ENCODE measurements at regions not wholly inside any gene's neighbourhood (a gene's known extent, or its start where the extent isn't known, plus 50 kb on each side); places are given as distances from the start of the nearest gene placed in this dataset.

- H3K36me3 ChIP-seq (ENCODE audit: insufficient read depth, low read length) = no peaks in the 10 kb centered on the region
- H3K4me2 ChIP-seq (ENCODE audit: low read length) = no peak overlapping the region
- no peak overlapping the region for H3K9ac ChIP-seq (ENCODE audit: low read depth, low read length)
- H3K9me3 ChIP-seq (replicated peaks; ENCODE audit: low read length) = no peaks in the 10 kb centered on the region
- no peak overlapping the region for H3K4me3 ChIP-seq (ENCODE audit: low read length)
- no peaks in the 10 kb centered on the region for H3K4me1 ChIP-seq (ENCODE audit: control insufficient read depth, insufficient read depth, low read length)
- H3K27me3 ChIP-seq (ENCODE audit: control insufficient read depth, insufficient read depth, low read length) = no peaks in the 10 kb centered on the region
Measured at GRCh38 chr14:98156411-98156810, 1115.6 kb downstream of the BCL11B start.

- Histone ChIP-seq H3K4me3 (ENCODE audit: low read length) (no peak overlapping the region), H3K27me3 (ENCODE audit: control insufficient read depth, insufficient read depth, low read length) (no peaks in the 10 kb centered on the region), H3K4me1 (ENCODE audit: control insufficient read depth, insufficient read depth, low read length) (no peaks in the 10 kb centered on the region), H3K9me3 (replicated peaks; ENCODE audit: low read length) (no peaks in the 10 kb centered on the region), H3K4me2 (ENCODE audit: low read length) (no peak overlapping the region), H3K36me3 (ENCODE audit: insufficient read depth, low read length) (no peaks in the 10 kb centered on the region), H3K9ac (ENCODE audit: low read depth, low read length) (no peak overlapping the region)
Measured at GRCh38 chr14:98160901-98161300, 1111.1 kb downstream of the BCL11B start.

- H3K9me3 ChIP-seq (replicated peaks; ENCODE audit: low read length) = no peaks in the 10 kb centered on the region
- no peaks in the 10 kb centered on the region for H3K36me3 ChIP-seq (ENCODE audit: insufficient read depth, low read length)
- H3K4me2 ChIP-seq (ENCODE audit: low read length) = no peak overlapping the region
- no peaks in the 10 kb centered on the region for H3K4me1 ChIP-seq (ENCODE audit: control insufficient read depth, insufficient read depth, low read length)
- no peaks in the 10 kb centered on the region for H3K27me3 ChIP-seq (ENCODE audit: control insufficient read depth, insufficient read depth, low read length)
- no peak overlapping the region for H3K9ac ChIP-seq (ENCODE audit: low read depth, low read length)
- H3K4me3 ChIP-seq (ENCODE audit: low read length) = no peak overlapping the region
Measured at GRCh38 chr14:98161356-98161755, 1110.6 kb downstream of the BCL11B start.

- Histone ChIP-seq H3K4me3 (ENCODE audit: low read length) (no peak overlapping the region), H3K9me3 (replicated peaks; ENCODE audit: low read length) (peaks cover 2% of the 10 kb centered on the region), H3K9ac (ENCODE audit: low read depth, low read length) (no peak overlapping the region), H3K36me3 (ENCODE audit: insufficient read depth, low read length) (no peaks in the 10 kb centered on the region), H3K4me2 (ENCODE audit: low read length) (no peak overlapping the region), H3K27me3 (ENCODE audit: control insufficient read depth, insufficient read depth, low read length) (no peaks in the 10 kb centered on the region), H3K4me1 (ENCODE audit: control insufficient read depth, insufficient read depth, low read length) (no peaks in the 10 kb centered on the region)
Measured at GRCh38 chr14:98162856-98163805, 1108.9 kb downstream of the BCL11B start.

- Histone ChIP-seq H3K9ac (ENCODE audit: low read depth, low read length) (no peak overlapping the region), H3K4me3 (ENCODE audit: low read length) (no peak overlapping the region), H3K4me2 (ENCODE audit: low read length) (no peak overlapping the region), H3K9me3 (replicated peaks; ENCODE audit: low read length) (peaks cover 2% of the 10 kb centered on the region), H3K27me3 (ENCODE audit: control insufficient read depth, insufficient read depth, low read length) (no peaks in the 10 kb centered on the region), H3K4me1 (ENCODE audit: control insufficient read depth, insufficient read depth, low read length) (no peaks in the 10 kb centered on the region), H3K36me3 (ENCODE audit: insufficient read depth, low read length) (no peaks in the 10 kb centered on the region)
Measured at GRCh38 chr14:98163873-98164272, 1108.1 kb downstream of the BCL11B start.

GRCh38 chr14:98165976-98166375 is 1106.0 kb downstream of the BCL11B start:
- no peak overlapping the region for H3K9ac ChIP-seq (ENCODE audit: low read depth, low read length)
- peaks cover 11% of the 10 kb centered on the region for H3K9me3 ChIP-seq (replicated peaks; ENCODE audit: low read length)
- no peaks in the 10 kb centered on the region for H3K36me3 ChIP-seq (ENCODE audit: insufficient read depth, low read length)
- no peak overlapping the region for H3K4me2 ChIP-seq (ENCODE audit: low read length)
- H3K4me3 ChIP-seq (ENCODE audit: low read length) = no peak overlapping the region
- no peaks in the 10 kb centered on the region for H3K4me1 ChIP-seq (ENCODE audit: control insufficient read depth, insufficient read depth, low read length)
- no peaks in the 10 kb centered on the region for H3K27me3 ChIP-seq (ENCODE audit: control insufficient read depth, insufficient read depth, low read length)

GRCh38 chr14:98167275-98167674 is 1104.7 kb downstream of the BCL11B start:
- Histone ChIP-seq H3K9me3 (replicated peaks; ENCODE audit: low read length) (peaks cover 16% of the 10 kb centered on the region), H3K27me3 (ENCODE audit: control insufficient read depth, insufficient read depth, low read length) (no peaks in the 10 kb centered on the region), H3K4me3 (ENCODE audit: low read length) (no peak overlapping the region), H3K36me3 (ENCODE audit: insufficient read depth, low read length) (no peaks in the 10 kb centered on the region), H3K4me2 (ENCODE audit: low read length) (no peak overlapping the region), H3K4me1 (ENCODE audit: control insufficient read depth, insufficient read depth, low read length) (no peaks in the 10 kb centered on the region), H3K9ac (ENCODE audit: low read depth, low read length) (no peak overlapping the region)

- Histone ChIP-seq H3K9ac (ENCODE audit: low read depth, low read length) (no peak overlapping the region), H3K36me3 (ENCODE audit: insufficient read depth, low read length) (no peaks in the 10 kb centered on the region), H3K4me2 (ENCODE audit: low read length) (no peak overlapping the region), H3K4me1 (ENCODE audit: control insufficient read depth, insufficient read depth, low read length) (no peaks in the 10 kb centered on the region), H3K27me3 (ENCODE audit: control insufficient read depth, insufficient read depth, low read length) (no peaks in the 10 kb centered on the region), H3K9me3 (replicated peaks; ENCODE audit: low read length) (peaks cover 20% of the 10 kb centered on the region), H3K4me3 (ENCODE audit: low read length) (no peak overlapping the region)
Measured at GRCh38 chr14:98167705-98168104, 1104.3 kb downstream of the BCL11B start.

- H3K9me3 ChIP-seq (replicated peaks; ENCODE audit: low read length) = peaks cover 21% of the 10 kb centered on the region
- H3K36me3 ChIP-seq (ENCODE audit: insufficient read depth, low read length) = no peaks in the 10 kb centered on the region
- H3K4me2 ChIP-seq (ENCODE audit: low read length) = no peak overlapping the region
- no peak overlapping the region for H3K9ac ChIP-seq (ENCODE audit: low read depth, low read length)
- no peaks in the 10 kb centered on the region for H3K4me1 ChIP-seq (ENCODE audit: control insufficient read depth, insufficient read depth, low read length)
- no peak overlapping the region for H3K4me3 ChIP-seq (ENCODE audit: low read length)
- H3K27me3 ChIP-seq (ENCODE audit: control insufficient read depth, insufficient read depth, low read length) = no peaks in the 10 kb centered on the region
Measured at GRCh38 chr14:98168211-98168985, 1103.6 kb downstream of the BCL11B start.

GRCh38 chr14:98169170-98169587 is 1102.8 kb downstream of the BCL11B start:
- H3K36me3 ChIP-seq (ENCODE audit: insufficient read depth, low read length) = no peaks in the 10 kb centered on the region
- H3K27me3 ChIP-seq (ENCODE audit: control insufficient read depth, insufficient read depth, low read length) = no peaks in the 10 kb centered on the region
- H3K9ac ChIP-seq (ENCODE audit: low read depth, low read length) = no peak overlapping the region
- no peaks in the 10 kb centered on the region for H3K4me1 ChIP-seq (ENCODE audit: control insufficient read depth, insufficient read depth, low read length)
- no peak overlapping the region for H3K4me3 ChIP-seq (ENCODE audit: low read length)
- peaks cover 25% of the 10 kb centered on the region for H3K9me3 ChIP-seq (replicated peaks; ENCODE audit: low read length)
- no peak overlapping the region for H3K4me2 ChIP-seq (ENCODE audit: low read length)

GRCh38 chr14:98170575-98170974 is 1101.4 kb downstream of the BCL11B start:
- Histone ChIP-seq H3K4me1 (ENCODE audit: control insufficient read depth, insufficient read depth, low read length) (no peaks in the 10 kb centered on the region), H3K36me3 (ENCODE audit: insufficient read depth, low read length) (no peaks in the 10 kb centered on the region), H3K4me2 (ENCODE audit: low read length) (no peak overlapping the region), H3K27me3 (ENCODE audit: control insufficient read depth, insufficient read depth, low read length) (no peaks in the 10 kb centered on the region), H3K9ac (ENCODE audit: low read depth, low read length) (no peak overlapping the region), H3K4me3 (ENCODE audit: low read length) (no peak overlapping the region), H3K9me3 (replicated peaks; ENCODE audit: low read length) (peaks cover 25% of the 10 kb centered on the region)

Data from skeletal muscle satellite cell (primary cell).